Parathyroid adenoma (tissue), 2 donors: ENCODE measurements at regions not wholly inside any gene's neighbourhood (a gene's known extent, or its start where the extent isn't known, plus 50 kb on each side); places are given as distances from the start of the nearest gene placed in this dataset.
"Not testable (repeated sequence)": the region's sequence is repeated elsewhere in the genome, so short reads cannot be mapped to it uniquely, and the experiment has no call there.

Source experiments
- H2AFZ ChIP-seq: fragments of 300-600 bp; sonication (generic); one replicate; pipeline ENCODE4 v1.7.0; 2017; ENCODE audit warnings: antibody characterized with exemption, mild to moderate bottlenecking
- H3K27ac ChIP-seq: fragments of 300-600 bp; sonication (generic); one replicate; pipeline ENCODE4 v1.7.0; 2017
- H3K27me3 ChIP-seq: fragments of 300-600 bp; sonication (generic); one replicate; pipeline ENCODE4 v1.7.0; 2017; ENCODE audit warnings: low read length; ENCODE audit not compliant: control insufficient read depth, insufficient read depth
- H3K36me3 ChIP-seq: fragments of 300-600 bp; sonication (generic); one replicate; pipeline ENCODE4 v1.7.0; 2017; ENCODE audit warnings: low read length; ENCODE audit not compliant: control insufficient read depth, insufficient read depth
- H3K4me1 ChIP-seq: fragments of 300-600 bp; sonication (generic); one replicate; pipeline ENCODE4 v1.7.0; 2017; ENCODE audit warnings: control low read depth
- H3K4me2 ChIP-seq: fragments of 300-600 bp; sonication (generic); one replicate; pipeline ENCODE4 v1.7.0; 2017; ENCODE audit warnings: low read length
- H3K4me3 ChIP-seq: fragments of 300-600 bp; sonication (generic); one replicate; pipeline ENCODE4 v1.7.0; 2017; ENCODE audit warnings: low read depth, low read length
- H3K79me2 ChIP-seq: fragments of 300-600 bp; sonication (generic); one replicate; pipeline ENCODE4 v1.7.0; 2017; ENCODE audit warnings: control low read depth
- H3K9ac ChIP-seq: fragments of 300-600 bp; sonication (generic); one replicate; pipeline ENCODE4 v1.7.0; 2017; ENCODE audit warnings: mild to moderate bottlenecking
- H3K9me3 ChIP-seq: fragments of 300-600 bp; sonication (generic); one replicate; pipeline ENCODE4 v1.7.0; 2017; ENCODE audit warnings: low read length; ENCODE audit not compliant: control insufficient read depth
- CTCF ChIP-seq: fragments of 300-600 bp; sonication (generic); IDR thresholded peaks from one replicate; pipeline ENCODE4 v1.7.0; 2017; ENCODE audit warnings: antibody characterized with exemption, mild to moderate bottlenecking
- donor health status: primary hyperparathyroidism.

GRCh38 chr2:83217854-83218253, 1241.2 kb downstream of the SUCLG1 start:
- no peak overlapping the region for H3K9ac ChIP-seq
- H3K36me3 ChIP-seq = no peaks in the 10 kb centered on the region
- no peak overlapping the region for H3K4me2 ChIP-seq
- TF ChIP-seq CTCF = no peak
- no peaks in the 10 kb centered on the region for H3K9me3 ChIP-seq
- no peaks in the 10 kb centered on the region for H3K27me3 ChIP-seq
- no peak overlapping the region for H2AFZ ChIP-seq
- H3K79me2 ChIP-seq = no peaks in the 10 kb centered on the region
- H3K4me3 ChIP-seq = no peak overlapping the region
- no peaks in the 10 kb centered on the region for H3K4me1 ChIP-seq
- no peak overlapping the region for H3K27ac ChIP-seq

DNA sequence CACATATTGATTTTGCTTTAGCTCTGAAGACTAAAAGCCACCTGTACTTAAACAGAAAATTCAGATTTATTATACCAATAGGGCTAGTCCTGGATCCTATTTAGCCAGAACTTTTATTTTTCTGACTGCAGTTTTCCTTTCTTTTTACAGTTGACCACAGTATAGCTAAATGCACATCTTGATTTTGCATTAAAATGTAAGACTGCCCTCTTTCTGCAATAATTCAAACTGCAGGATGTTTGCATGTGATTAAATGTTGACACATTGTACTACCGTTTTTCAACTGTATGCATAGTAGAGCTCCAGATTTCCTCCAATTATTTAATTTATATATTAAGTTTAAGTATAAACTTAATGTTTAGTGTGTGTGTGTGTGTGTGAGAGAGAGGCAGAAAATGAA, 1262.9 kb downstream of the SUCLG1 start:
- no peak for TF ChIP-seq CTCF
- Histone ChIP-seq H3K4me1 (no peaks in the 10 kb centered on the region), H3K27me3 (no peaks in the 10 kb centered on the region), H3K79me2 (no peaks in the 10 kb centered on the region), H3K9ac (no peak overlapping the region), H3K4me3 (no peak overlapping the region), H3K36me3 (no peaks in the 10 kb centered on the region), H3K9me3 (no peaks in the 10 kb centered on the region), H2AFZ (no peak overlapping the region), H3K4me2 (no peak overlapping the region), H3K27ac (no peak overlapping the region)

DNA sequence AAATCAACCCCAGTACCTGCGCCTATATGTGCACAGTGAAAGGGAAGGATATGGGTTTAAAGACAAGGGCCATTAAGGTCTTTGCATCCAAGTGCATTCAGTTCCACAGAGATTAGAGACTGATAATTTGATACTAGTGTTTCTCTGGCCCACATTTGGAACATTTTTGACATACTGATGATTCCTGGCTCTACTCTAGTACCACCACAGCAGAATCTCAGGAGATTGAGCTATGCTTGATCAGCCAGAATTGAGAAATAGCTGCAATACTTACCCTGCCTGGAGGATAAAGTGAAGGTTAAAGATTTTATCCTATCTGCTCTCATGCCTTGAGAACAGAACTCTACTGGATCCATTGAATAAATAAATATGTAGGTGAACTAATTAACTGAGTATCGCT, 1267.8 kb downstream of the SUCLG1 start:
- Histone ChIP-seq H3K36me3 (no peaks in the 10 kb centered on the region), H3K4me3 (no peak overlapping the region), H3K27me3 (no peaks in the 10 kb centered on the region), H3K9me3 (no peaks in the 10 kb centered on the region), H3K4me1 (no peaks in the 10 kb centered on the region), H3K4me2 (no peak overlapping the region), H3K27ac (no peak overlapping the region), H2AFZ (no peak overlapping the region), H3K9ac (no peak overlapping the region), H3K79me2 (no peaks in the 10 kb centered on the region)
- TF ChIP-seq CTCF = no peak

DNA sequence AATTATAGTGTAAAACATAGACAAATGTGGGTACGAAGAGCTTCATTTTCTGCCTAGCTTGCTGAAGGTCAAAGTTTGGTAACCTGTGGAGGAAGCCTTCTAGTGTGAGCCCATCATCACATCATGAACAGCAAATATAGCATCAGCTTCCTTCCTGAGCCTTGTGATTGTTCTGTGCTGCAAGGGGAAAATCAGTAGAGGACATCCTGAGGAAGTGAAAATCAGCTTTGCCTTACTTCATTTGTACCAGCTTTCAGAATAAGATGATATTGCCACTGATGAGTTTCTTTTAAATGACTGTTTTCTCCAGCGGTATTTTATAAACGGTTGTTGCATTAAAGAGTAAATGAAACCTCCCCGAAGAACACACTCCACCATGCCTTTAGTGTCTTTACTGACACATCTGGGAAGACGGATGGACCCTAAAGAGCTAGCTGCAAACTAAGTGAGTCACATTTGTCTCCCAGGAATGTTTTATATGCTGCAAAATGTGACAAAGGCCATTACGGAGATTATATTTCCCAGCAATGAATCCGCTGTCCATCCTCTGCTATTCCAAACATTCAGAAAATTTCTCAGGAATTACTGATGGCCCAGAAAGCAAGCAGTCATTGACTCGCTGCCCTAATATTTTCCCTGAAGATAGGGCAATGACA, 1272.8 kb downstream of the SUCLG1 start:
- Histone ChIP-seq H3K36me3 (no peaks in the 10 kb centered on the region), H3K9ac (no peak overlapping the region), H3K27ac (no peak overlapping the region), H3K9me3 (no peaks in the 10 kb centered on the region), H3K4me3 (no peak overlapping the region), H3K4me1 (no peaks in the 10 kb centered on the region), H3K79me2 (no peaks in the 10 kb centered on the region), H3K4me2 (no peak overlapping the region), H3K27me3 (no peaks in the 10 kb centered on the region), H2AFZ (no peak overlapping the region)
- TF ChIP-seq CTCF = no peak

DNA sequence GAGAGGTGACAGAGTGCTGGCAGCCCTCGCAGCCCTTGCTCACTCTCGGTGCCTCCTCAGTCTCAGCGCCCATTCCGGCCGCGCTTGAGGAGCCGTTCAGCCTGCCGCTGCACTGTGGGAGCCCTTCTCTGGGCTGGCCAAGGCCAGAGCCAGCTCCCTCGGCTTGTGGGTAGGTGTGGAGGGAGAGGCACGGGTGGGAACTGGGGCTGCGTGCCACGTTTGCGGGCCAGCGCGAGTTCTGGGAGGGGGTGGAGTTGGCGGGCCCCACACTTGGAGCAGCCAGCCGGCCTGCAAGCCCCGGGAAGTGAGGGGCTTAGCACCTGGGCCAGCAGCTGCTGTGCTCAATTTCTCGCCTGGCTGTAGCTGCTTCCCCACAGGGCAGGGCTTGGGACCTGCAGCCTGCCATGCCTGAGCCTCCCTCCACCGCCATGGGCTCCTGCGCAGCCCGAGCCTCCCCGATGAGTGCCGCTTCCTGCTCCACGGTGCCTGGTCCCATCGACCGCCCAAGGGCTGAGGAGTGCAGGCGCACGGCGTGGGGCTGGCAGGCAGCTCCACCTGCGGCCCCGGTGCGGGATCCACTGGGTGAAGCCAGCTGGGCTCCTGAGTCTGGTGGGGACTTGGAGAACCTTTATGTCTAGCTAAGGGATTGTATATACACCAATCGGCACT, 1278.1 kb downstream of the SUCLG1 start:
- not testable (repeated sequence) for H3K4me3 ChIP-seq, H2AFZ ChIP-seq, H3K27me3 ChIP-seq, H3K36me3 ChIP-seq, H3K27ac ChIP-seq, H3K9me3 ChIP-seq, H3K79me2 ChIP-seq, H3K4me1 ChIP-seq, H3K4me2 ChIP-seq, H3K9ac ChIP-seq
